GM19035 (cell line): ENCODE measurements at regions not wholly inside any gene's neighbourhood (a gene's known extent, or its start where the extent isn't known, plus 50 kb on each side); places are given as distances from the start of the nearest gene placed in this dataset.

Source experiments
- ATAC-seq: cut with Tn5 transposase; IDR thresholded peaks from one replicate; pipeline ENCODE4 v1.9.1; 2021; ENCODE audit not compliant: unreplicated experiment

GRCh38 chr12:25818596-25819390 lies 139.7 kb upstream of the RASSF8 start:
- ATAC-seq, result no peak

GRCh38 chr12:25819691-25820090 lies 138.8 kb upstream of the RASSF8 start:
- ATAC-seq, result no peak

DNA sequence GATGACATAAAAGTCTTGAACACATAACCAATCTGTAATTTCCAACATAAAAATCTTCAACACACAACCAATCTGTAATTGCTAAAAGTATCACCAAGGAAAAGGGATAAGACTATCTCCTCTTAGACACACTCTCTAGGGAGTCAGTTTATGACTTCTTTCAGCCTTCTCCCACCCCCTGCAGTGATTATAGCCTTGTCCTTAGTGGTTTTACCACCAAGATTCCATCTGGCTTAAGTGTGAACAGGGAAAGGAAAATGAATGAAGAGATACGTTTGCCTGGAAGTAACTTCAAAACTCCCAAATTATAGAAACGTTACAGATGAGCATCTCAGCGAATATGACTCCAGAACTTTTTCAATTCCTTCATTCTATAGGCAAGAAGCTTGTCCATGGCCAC lies 136.2 kb upstream of the RASSF8 start:
- no peak for ATAC-seq

GRCh38 chr12:25824734-25825133 lies 133.7 kb upstream of the RASSF8 start:
- no peak for ATAC-seq

- no peak for ATAC-seq
Measured at GRCh38 chr12:25825446-25825845, 133.0 kb upstream of the RASSF8 start.

DNA sequence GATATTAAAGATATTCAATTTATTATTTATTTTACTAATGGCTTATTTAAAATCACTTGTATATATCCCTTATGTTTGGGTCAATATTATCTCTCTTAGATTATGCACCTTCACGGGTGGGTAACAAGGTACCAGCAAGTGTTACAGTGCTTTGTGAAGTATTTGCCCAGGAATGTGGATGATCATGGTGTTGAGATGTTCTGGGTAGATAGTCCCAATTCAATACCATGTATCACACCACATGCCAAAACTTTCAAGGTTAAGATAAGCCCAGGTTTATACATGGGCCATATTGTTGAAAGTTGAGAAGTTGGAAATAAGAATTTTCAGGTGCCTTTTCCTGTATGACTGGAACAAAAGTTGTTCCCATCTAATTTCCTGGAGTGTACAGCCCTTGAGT lies 131.3 kb upstream of the RASSF8 start:
- no peak for ATAC-seq

GRCh38 chr12:25827747-25828146 lies 130.7 kb upstream of the RASSF8 start:
- no peak for ATAC-seq

GRCh38 chr12:25828188-25828587 lies 130.3 kb upstream of the RASSF8 start:
- no peak for ATAC-seq

DNA sequence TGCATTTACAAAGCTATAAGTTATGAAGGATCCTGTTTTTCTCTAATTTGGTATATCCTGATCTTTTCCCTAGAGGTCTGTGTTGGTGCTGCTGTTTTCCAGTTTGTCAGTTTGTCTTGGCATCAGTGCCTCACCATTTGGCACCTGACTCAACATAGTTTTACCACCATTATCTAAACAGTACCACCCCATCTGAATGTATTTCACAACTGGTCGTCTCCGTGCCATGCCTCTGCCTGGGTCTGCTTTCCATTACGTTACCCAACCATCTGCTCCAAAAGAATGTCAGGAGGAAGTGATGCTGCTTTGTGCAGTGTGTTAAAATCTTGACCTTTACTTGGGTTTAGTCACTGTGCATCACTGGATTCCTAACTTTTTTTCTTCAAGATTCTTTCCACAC lies 129.3 kb upstream of the RASSF8 start:
- ATAC-seq, result no peak

GRCh38 chr12:25830456-25830855 lies 128.0 kb upstream of the RASSF8 start:
- no peak for ATAC-seq

- no peak for ATAC-seq
Measured at GRCh38 chr12:25833657-25834056, 124.8 kb upstream of the RASSF8 start.

DNA sequence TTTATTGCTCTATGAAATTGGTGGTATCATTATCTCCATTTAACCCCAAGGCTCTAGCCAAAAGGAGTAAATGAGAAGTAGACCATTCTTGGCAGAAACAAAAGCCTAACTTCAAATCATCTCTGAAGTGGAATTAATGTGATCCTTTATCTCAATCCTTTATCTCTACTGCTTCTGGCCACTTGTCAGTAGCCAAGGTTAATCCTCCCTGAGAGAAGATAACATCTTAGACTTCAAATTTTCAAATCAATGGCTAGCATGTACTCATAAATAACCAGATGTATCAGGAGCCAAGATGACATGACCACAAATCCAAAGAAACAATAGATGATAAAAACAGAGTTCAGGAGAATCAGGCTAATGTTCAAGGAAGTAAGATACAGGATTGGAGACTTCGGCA lies 123.1 kb upstream of the RASSF8 start:
- no peak for ATAC-seq

DNA sequence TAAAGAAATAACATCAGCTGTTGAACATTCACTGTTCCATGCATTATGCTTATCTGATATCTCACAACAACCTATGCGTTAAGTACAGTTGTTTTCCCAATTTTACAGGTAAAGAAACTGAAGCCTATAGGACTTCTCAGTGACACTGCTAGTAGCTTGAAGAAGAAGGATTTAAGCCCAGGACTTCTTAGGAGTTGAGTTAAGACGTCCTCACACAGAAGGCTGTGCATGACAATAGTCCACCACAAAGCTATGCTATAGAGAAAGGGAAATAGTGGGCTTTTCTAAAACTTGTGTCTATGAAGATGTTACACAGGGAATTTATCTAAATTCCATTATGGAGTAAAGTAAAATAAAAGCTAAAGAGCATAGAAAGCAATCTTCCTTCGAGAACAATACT lies 120.5 kb upstream of the RASSF8 start:
- ATAC-seq, result no peak

- ATAC-seq, result no peak
Measured at GRCh38 chr12:25839470-25839869, 119.0 kb upstream of the RASSF8 start.

DNA sequence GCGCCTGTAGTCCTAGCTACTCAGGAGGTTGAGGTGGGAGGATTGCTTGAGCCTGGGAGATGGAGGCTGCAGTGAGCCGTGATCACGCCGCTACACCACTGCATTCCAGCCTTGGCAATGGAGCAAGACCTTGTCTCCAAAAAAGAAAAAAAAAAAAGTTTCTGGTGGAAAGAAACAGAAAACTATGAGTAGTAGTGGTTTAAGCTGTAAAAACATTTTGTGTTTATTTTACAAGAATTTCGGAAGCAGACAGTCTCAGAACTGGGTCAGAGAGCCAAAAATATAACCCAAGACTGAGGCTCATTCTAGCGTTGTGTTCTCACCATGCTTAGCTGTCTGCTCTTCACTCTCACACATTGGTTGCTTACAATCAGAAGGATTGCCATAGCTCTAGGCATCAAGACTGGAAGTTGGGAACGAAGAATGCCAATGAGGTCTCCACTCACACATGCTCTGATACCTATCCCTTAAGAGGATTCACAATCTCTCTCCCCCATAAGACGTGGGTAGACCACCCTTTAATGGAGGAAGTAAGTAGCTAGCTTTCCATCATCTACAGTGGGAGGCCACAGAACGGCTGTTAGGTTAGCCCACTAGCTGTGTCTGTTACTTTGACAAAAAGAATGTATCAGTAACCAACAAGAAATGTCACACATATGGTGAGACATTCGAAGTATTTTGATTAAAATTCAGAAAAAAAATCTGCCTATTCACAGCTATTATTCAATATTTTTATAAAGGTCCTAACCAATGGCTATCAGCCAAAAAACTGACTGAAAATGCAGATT lies 117.6 kb upstream of the RASSF8 start:
- no peak for ATAC-seq

DNA sequence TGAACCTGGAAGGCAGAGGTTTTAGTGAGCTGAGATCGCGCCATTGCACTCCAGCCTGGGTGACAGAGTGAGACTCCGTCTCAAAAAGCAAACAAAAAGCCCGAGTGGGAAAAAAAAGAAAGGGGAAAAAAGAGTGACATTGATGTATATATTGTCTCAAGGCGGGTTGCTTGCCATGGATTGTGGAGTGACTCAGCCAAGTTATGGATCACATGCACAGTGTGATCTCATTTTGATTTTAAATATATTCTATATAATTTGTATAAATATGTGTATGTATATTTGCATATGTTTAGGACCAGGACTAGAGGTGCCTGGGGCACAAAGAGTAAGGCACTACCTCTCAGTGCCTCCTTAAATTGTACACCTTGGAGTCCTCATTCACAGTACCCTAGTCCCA lies 116.2 kb upstream of the RASSF8 start:
- ATAC-seq, result no peak

- no peak for ATAC-seq
Measured at GRCh38 chr12:25843976-25844375, 114.5 kb upstream of the RASSF8 start.

GRCh38 chr12:25845415-25845814 lies 113.1 kb upstream of the RASSF8 start:
- ATAC-seq, result no peak

DNA sequence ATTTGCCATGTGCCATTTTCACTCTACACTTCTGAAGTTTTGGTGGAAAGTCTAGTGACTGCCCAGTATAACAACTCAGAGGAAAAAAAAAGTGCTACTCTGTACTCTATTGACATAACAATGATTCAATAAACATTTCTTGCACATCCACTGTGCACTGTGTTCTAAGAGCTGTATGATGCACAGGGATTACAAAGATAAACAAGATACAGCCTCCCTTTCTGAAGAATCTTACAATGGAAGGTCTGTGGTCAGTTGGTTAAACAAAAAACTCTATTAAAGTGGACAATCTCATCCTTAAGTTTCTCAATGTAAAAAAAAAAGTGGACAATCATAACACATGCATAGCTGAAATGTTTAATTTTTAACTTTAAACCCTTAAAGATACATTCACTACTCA lies 105.7 kb upstream of the RASSF8 start:
- ATAC-seq, result no peak

DNA sequence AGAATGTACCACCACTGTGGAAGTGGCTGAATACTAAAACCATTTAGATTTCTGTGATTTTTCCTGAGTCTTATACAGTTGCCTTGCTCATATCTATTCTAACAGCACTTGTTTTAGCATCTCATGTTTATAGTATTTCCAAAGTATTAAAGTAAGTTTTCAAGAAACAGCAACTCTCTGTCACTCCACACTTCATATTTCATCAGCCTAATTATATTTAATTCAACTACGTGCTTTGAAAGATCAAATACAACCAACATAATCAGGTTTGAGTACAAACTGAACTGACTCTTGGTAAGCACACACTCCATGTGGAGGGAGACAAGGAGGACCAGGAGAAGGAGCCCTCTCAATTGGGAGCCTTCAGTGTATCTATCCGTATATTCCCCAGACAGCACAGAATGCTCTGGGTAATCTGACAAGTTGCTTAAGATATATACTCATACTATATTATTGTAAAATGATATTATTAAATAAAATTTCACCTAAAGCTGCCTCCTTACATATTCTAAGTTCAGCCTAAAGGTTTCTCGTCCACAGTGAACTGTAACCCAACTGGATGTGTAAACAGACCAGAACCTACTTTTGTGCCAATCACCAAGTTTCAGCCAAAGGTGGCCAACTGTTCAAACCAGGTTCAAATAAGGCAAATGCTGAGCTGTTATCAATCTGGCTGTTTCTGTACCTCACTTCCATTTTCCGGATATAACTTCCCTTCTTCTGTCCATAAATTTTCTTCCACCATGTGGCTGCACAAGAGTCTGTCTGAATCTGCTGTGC lies 105.0 kb upstream of the RASSF8 start:
- no peak for ATAC-seq

DNA sequence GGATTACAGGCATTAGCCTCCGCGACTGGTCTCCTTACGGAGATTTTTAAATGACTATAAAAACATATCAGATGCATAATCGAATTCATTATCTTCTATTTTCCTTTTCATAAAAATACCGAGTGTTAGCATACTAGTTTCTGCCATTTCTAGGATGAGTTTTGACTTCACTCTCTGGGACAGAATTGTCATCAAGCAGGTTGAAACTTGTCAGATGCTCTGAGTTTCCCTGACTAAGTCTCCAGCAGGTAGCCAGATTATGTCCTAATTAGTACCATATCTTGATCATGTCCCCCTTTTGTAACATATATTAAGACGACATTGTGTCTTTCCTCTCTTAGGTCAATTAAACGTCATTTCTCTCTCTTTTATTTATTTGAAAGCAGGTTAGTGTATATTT lies 103.5 kb upstream of the RASSF8 start:
- no peak for ATAC-seq

DNA sequence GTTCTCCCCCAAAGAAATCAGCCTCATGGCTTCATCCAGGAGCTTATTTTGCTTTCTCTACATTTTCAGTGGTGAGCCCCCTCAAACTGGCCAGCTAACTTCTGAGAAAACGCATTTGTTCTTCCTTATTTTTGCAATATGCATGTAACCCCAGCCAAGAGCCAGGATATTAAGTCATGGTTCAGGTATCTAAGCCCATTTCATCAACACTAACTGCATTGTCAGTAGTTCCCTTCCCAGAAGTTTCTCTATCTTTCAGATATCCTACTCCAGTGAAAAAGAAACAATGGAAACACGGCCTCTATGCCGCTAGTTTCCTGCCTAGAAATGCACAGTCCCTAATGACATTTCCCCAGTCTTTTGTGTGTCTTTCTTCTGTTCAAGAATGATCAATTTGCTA lies 102.8 kb upstream of the RASSF8 start:
- ATAC-seq, result no peak
